DMS 273 (cell line): ENCODE measurements at regions not wholly inside any gene's neighbourhood (a gene's known extent, or its start where the extent isn't known, plus 50 kb on each side); places are given as distances from the start of the nearest gene placed in this dataset.
"Not testable (repeated sequence)": the region's sequence is repeated elsewhere in the genome, so short reads cannot be mapped to it uniquely, and the experiment has no call there.

Source experiments
- DNase-seq: peaks from one replicate; lab custom pipeline; 2025; ENCODE audit not compliant: unreplicated experiment; lab: John Stamatoyannopoulos, UW

GRCh38 chr6:94953867-94954631, 623.3 kb upstream of the MANEA start:
- DNase-seq = peak; percentile 87

- peak; percentile 77 for DNase-seq
Observed at GRCh38 chr6:94955156-94955555, 622.2 kb upstream of the MANEA start.

GRCh38 chr6:94956910-94957309, 620.4 kb upstream of the MANEA start:
- no peak for DNase-seq

GRCh38 chr6:94964703-94965102, 612.6 kb upstream of the MANEA start:
- not testable (repeated sequence) for DNase-seq

GRCh38 chr6:94988701-94989100, 588.6 kb upstream of the MANEA start:
- no peak for DNase-seq

GRCh38 chr6:95017922-95018321, 559.4 kb upstream of the MANEA start:
- DNase-seq = no peak
